Fibroblast of skin of back (primary cell): ENCODE measurements at regions not wholly inside any gene's neighbourhood (a gene's known extent, or its start where the extent isn't known, plus 50 kb on each side); places are given as distances from the start of the nearest gene placed in this dataset.

Experiments
- DNase-seq: peaks from one replicate; pipeline ENCODE4 v3.0.0-alpha.2; 2013

DNA sequence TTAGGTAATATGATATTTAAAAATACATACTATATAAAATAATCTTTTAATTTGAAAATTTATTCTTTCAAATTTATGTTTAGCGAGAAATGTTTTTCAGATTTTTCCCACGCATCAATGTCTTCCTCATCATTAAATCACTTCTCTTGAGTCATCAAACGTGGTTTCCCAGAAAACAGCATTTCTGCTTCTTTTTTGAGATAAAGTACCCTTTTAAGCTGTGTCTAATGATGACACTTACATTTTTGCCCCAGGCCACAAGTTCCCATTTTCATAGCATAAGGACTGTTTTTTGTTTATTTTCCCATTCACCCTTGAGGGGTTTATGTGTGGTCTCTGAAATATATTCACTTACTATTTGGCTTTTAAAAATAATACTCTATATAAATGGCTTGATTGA lies 139.0 kb upstream of the HS3ST3A1 start:
- peak; percentile 55 for DNase-seq

- DNase-seq: no peak
Measured at GRCh38 chr17:13741744-13742143, 140.0 kb upstream of the HS3ST3A1 start.

DNA sequence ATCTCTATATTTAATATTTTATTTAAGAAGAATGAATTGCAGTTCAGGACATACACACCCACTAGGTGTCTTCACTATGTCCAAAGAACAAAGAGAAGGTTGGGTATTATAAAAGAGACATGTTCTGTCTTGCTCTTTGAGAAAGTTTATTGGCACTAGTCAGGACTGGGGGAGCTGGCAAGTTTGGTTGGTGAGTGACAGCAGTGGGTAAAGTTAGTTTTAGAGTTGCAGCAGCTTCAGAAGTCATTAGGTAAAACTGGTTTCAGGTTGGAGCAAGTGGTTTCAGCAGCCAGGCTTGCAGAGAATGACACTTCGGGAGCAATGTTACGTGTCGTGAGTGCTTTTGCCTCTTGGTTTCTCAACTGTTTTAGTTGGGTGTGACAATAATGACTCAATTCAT lies 142.2 kb upstream of the HS3ST3A1 start:
- DNase-seq: no peak

- no peak for DNase-seq
Measured at GRCh38 chr17:13746404-13746803, 144.7 kb upstream of the HS3ST3A1 start.

DNA sequence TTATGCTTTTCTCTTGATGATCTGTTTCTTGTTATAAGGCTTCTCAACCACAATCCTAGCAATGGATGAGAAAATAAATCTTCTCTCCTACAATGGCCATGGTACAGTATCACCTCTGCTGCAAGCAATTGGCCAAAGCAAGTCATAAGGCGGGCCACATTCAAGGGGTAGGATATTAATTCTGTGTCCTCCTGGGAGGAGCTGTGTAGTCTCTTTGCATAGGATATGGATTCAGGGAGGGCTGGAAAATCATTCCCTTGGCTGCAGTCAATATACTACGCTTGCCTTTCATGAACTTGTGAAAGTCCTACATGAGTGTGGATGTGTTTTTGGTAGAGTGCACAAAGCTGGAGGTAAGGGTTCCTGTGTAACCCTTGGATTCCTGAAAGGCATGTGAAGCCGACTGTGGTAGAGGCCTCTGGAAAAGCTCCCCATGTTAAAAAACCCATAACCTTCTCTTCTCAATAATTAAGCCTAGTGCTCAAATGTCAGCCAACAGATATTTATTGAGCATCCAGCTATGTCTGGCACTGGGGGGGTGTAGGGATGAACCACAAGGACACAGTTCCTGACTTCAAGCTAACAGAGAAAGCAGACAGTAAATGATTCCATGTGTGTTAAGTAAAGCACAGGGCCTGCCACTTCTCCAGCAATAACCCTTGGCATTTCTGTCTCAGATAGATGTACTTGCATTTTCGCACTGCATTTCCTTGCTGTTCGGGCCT lies 147.6 kb upstream of the HS3ST3A1 start:
- no peak for DNase-seq

DNA sequence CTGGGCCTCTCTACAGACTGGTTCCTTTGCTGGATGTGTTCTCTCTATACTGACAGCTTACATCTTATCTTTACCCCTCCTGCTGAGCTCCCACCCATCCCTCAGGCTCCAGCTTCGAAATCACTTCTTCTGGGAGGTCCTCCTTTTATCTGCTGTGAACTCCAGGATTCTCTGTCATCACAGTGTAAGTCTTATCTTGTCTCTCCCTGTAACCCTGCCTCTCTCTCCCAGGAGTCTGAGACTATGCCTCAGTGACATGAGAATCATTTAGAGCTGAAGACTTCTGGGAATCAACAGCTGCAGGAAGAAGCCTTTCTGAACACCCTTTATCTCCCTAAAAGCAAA lies 148.1 kb upstream of the HS3ST3A1 start:
- no peak for DNase-seq

DNA sequence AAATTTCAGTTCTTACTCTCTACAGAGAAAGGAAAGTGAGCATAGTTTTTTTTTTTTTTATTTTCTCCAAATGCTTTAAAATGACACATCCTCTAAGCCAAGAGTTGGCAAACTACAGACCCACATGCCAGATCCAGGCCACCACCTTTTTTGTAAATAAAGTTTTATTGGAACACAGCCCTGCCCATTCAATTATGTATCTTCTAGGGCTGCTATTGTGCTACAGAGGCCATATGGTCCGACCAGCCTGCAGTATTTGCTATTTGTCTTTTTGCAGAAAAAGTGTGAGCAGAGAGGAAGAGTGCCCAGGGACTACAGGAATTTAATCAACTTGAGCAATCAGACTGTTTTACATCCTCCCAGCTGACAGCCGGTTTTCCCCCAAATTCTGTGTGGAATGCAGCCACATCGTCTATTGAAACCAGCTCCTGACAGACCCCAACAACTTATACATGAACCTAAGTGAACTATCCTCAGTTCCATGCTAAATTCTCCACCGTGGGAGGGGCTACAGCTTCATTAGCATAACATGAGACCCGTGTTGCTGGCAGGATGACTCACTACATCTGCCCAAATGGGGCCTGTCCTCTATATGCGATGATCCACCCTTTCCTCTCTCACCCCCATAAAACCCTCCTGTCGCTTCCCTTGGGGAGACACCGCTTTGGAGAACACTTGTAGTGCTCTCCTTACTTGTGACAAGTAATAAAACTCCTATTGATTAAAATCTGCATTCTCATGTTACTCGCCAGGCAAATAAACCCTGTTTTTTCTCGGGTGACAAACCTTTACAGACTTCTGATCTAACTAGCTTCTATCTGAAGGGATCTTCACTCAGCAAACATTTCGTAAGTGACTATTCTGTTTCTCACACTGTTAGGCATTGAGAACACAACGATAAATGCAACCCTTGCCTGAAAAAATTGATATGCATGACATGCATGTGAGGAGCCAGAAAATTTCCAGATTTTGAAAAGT lies 149.4 kb upstream of the HS3ST3A1 start:
- DNase-seq: no peak

DNA sequence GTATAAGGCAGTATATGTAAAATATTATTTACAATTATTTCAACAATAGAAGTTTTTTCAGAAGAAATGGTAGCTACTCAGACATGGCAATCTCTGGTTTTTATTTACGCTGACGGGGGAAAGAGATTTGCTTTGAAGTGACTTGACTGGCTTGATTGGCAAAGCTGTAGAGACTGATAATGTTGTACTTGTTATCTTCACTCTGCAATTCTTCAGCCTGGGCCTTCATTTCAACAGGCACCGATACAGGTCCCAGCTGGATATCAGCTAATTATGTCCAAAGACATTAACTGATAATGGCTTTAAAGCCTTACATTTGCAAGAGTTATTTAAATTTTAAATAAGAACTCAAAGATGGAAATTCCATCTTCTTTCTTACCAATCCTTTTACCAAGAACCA lies 151.4 kb upstream of the HS3ST3A1 start:
- no peak for DNase-seq

GRCh38 chr17:13753771-13754170 lies 152.0 kb upstream of the HS3ST3A1 start:
- DNase-seq: no peak

DNA sequence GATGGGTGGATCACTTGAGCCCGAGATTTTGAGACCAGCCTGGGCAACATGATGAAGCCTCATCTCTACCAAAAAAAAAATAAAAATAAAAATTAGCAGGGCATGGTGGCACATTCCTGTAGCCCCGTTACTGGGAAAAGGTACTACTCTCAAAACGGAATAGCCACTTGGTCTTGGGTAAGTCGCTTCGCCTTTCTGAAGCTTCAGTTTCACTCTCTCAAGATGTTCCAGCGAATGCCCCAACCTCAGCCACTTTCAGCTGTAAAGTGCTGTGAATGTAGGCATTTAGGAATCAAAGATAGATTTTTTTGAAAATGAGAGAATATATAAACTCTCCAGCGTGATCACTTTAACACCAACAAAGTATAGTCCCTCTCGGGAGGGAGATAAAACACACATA lies 154.1 kb upstream of the HS3ST3A1 start:
- no peak for DNase-seq

- DNase-seq: no peak
Measured at GRCh38 chr17:13756763-13757162, 155.0 kb upstream of the HS3ST3A1 start.

- DNase-seq: no peak
Measured at GRCh38 chr17:13757871-13758270, 156.1 kb upstream of the HS3ST3A1 start.

- no peak for DNase-seq
Measured at GRCh38 chr17:13759518-13760335, 158.0 kb upstream of the HS3ST3A1 start.

DNA sequence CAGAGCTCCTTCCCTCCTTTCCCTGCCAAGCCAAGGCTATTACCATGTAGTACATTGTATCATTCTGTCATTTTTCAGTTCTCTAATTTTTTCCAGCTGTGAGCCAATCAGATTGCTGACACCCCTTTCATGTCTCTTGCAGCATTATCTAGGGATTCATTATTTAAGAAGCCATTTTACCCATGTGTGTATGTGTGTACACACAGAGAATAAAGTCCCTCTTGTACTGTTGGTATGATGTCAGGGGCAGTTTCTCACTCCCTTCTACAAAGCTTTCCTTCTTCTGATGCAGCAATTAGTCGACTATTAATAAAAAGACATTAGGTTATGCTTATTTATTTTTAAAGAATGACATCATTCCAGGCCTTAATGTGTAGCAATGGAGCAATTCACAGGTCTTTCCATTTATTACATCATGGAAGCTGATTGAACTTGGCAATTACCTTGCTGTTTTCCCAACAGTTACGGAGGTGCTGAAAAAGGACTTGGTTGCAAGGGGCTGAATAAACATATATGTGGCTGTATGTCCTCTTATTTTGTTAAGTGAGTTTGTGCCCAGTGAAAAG lies 159.4 kb upstream of the HS3ST3A1 start:
- no peak for DNase-seq

DNA sequence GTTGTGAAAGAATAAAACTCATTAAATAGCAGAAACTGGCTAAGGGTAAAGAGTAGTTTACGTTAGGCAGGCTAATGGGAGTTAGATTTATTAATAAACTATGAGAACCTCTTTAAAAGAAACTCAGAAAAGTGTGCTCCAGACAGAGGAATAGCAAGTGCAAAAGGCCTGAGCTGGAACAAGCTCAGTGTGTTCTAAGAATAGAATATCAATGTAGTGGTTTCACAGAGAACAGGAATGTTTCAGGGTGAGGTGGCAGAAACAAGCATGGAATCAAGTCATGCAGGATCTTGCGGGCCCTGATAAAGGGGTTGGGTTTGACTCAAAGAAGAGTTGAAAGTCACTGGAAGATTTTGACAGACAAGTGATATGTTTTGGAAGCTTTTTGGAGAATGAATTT lies 164.0 kb upstream of the HS3ST3A1 start:
- DNase-seq: no peak

DNA sequence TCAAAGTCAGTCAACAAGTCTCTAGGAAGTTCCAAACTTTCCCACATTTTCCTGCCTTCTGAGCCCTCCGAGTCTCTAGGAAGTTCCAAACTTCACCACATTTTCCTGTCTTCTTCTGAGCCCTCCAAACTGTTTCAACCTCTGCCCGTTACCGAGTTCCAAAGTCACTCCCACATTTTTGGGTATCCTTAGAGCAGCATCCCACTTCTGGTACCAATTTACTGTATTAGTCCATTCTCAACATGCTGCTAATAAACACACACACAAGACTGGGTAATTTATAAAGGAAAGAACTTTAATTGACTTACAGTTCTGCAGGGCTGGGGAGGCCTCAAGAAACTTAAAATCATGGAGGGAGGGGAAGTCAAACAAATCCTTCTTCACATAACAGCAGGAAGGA lies 169.0 kb upstream of the HS3ST3A1 start:
- DNase-seq: no peak

GRCh38 chr17:13775450-13775849 lies 173.7 kb upstream of the HS3ST3A1 start:
- no peak for DNase-seq

DNA sequence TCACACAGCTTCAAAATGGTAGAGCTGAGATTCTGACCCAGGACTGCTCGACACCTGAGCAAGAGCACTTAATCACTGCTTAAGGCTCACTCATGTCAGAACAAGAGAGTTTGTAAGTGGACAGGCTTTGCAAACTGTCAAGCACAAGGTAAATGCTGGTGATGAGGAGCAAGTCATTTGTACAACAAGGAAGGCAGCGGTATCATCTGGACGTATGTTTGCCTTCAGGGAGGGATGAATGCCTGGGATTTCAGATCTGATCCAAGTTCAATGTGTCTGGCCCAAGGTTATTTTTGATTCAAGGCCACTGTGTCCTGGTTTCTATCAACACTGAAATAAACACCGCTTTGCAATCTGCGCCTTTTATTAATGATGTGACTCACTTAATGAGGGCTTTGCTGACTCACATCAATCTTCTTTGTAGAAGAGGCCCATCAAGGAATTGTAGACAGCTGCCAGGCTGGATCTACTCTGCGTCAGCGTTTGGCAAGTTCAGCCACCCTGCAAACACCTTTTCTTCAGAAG lies 174.4 kb upstream of the HS3ST3A1 start:
- DNase-seq: no peak

- DNase-seq: no peak
Measured at GRCh38 chr17:13777003-13777402, 175.3 kb upstream of the HS3ST3A1 start.

DNA sequence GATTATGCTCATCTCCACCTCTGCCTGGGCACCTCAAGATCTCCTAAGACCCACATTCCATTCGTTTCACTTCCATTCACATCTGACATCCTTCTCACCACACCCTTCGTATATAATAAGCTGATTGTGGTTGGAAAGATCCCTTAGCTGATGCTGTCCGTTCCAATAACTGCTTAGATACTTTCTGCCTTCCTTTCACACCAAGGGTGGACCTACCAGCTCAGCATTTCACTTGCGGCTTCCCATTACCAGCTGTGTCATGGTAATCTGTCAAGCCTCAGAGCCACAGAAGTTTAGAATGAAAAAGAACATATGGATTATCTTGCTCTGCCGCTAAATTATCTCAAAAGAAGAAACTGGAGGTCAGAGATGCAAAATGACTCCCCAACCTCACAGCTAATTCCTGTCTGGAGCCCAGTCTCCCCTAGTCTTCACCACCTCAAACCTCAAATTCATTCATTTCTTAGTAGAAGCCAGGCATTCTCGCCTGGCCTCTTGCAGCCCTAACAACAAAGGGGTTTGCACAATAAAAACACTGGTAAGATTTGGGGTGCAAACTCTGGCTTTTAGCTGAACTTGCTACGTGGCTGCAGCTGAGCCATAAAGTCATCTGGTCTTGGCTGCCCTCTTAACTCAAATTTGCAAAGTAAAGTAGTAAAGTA lies 182.8 kb upstream of the HS3ST3A1 start:
- no peak for DNase-seq

DNA sequence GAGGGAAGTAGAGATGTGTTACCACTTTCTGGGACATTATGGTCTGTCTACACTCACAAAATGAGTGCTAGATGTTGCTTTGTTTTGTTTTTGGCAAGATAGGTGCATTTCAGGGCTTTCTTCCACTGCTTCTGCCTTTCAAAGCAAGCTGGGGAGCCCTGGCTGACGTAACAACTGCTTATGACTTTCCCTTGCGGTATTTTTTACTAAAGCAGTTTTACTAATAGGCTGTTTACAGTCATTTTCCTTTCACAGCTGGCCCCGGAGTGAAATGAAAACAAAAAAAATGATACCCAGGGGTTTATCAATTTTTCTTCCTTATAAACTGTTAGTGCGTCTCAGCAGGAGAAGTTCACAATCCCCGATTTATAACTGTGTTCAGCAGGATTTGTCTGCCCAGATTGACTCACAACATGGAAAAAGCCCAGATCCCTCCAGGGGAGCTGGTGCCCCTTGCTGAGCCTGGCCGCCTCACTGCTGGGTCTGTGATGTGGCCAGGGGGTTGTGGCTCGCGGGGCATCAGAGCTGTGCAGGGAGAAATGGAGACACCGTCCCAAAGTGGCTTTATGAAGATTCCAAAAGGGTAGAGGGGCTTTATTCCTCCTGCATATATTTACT lies 184.4 kb upstream of the HS3ST3A1 start:
- peak; percentile 25 for DNase-seq
